CD4-positive, alpha-beta T cell treated with Interleukin-4 for 1 hour (primary cell): ENCODE measurements at regions not wholly inside any gene's neighbourhood (a gene's known extent, or its start where the extent isn't known, plus 50 kb on each side); places are given as distances from the start of the nearest gene placed in this dataset.
"Not testable (repeated sequence)": the region's sequence is repeated elsewhere in the genome, so short reads cannot be mapped to it uniquely, and the experiment has no call there.

ENCODE experiments used
- DNase-seq, 2 donors: peaks; one replicate each; pipeline ENCODE4 v3.0.0-alpha.2; 2020 to 2022

GRCh38 chr16:18263046-18263445, 73.5 kb downstream of the NPIPA8 start:
- not testable (repeated sequence) for DNase-seq

GRCh38 chr16:18261848-18262247, 74.7 kb downstream of the NPIPA8 start:
- DNase-seq: not testable (repeated sequence)

- not testable (repeated sequence) for DNase-seq
Observed at GRCh38 chr16:18259496-18260176, 76.9 kb downstream of the NPIPA8 start.

GRCh38 chr16:18252943-18253342, 83.6 kb downstream of the NPIPA8 start:
- DNase-seq: not testable (repeated sequence)

GRCh38 chr16:18230505-18230904, 106.0 kb downstream of the NPIPA8 start:
- not testable (repeated sequence) for DNase-seq

GRCh38 chr16:18222054-18223009, 114.2 kb downstream of the NPIPA8 start:
- not testable (repeated sequence) for DNase-seq

GRCh38 chr16:18217741-18218140, 118.8 kb downstream of the NPIPA8 start:
- not testable (repeated sequence) for DNase-seq

GRCh38 chr16:18216814-18217213, 119.7 kb downstream of the NPIPA8 start:
- DNase-seq: not testable (repeated sequence)

GRCh38 chr16:18213810-18214209, 122.7 kb downstream of the NPIPA8 start:
- DNase-seq: not testable (repeated sequence)

- DNase-seq: not testable (repeated sequence)
Observed at GRCh38 chr16:18211505-18211904, 125.0 kb downstream of the NPIPA8 start.

GRCh38 chr16:18204786-18205185, 131.8 kb downstream of the NPIPA8 start:
- DNase-seq: not testable (repeated sequence)

GRCh38 chr16:18204309-18204708, 132.2 kb downstream of the NPIPA8 start:
- DNase-seq: not testable (repeated sequence)

GRCh38 chr16:18201511-18201910, 135.0 kb downstream of the NPIPA8 start:
- DNase-seq: not testable (repeated sequence)

GRCh38 chr16:18192389-18192788, 144.1 kb downstream of the NPIPA8 start:
- not testable (repeated sequence) for DNase-seq

GRCh38 chr16:18190179-18190578, 146.4 kb downstream of the NPIPA8 start:
- DNase-seq: not testable (repeated sequence)

- DNase-seq: not testable (repeated sequence)
Observed at GRCh38 chr16:18184755-18185154, 151.8 kb downstream of the NPIPA8 start.

GRCh38 chr16:18181028-18181427, 155.5 kb downstream of the NPIPA8 start:
- DNase-seq: not testable (repeated sequence)

GRCh38 chr16:18173945-18174497, 162.5 kb downstream of the NPIPA8 start:
- not testable (repeated sequence) for DNase-seq

GRCh38 chr16:18162293-18162692, 174.2 kb downstream of the NPIPA8 start:
- DNase-seq: not testable (repeated sequence)

- DNase-seq: not testable (repeated sequence)
Observed at GRCh38 chr16:18161224-18161623, 175.3 kb downstream of the NPIPA8 start.

GRCh38 chr16:18159185-18159584, 177.4 kb downstream of the NPIPA8 start:
- not testable (repeated sequence) for DNase-seq

- DNase-seq: not testable (repeated sequence)
Observed at GRCh38 chr16:18157854-18158253, 178.7 kb downstream of the NPIPA8 start.

GRCh38 chr16:18152832-18153231, 183.7 kb downstream of the NPIPA8 start:
- not testable (repeated sequence) for DNase-seq
